ENCODE measurements at regions not wholly inside any gene's neighbourhood (a gene's known extent, or its start where the extent isn't known, plus 50 kb on each side); places are given as distances from the start of the nearest gene placed in this dataset.

DNA sequence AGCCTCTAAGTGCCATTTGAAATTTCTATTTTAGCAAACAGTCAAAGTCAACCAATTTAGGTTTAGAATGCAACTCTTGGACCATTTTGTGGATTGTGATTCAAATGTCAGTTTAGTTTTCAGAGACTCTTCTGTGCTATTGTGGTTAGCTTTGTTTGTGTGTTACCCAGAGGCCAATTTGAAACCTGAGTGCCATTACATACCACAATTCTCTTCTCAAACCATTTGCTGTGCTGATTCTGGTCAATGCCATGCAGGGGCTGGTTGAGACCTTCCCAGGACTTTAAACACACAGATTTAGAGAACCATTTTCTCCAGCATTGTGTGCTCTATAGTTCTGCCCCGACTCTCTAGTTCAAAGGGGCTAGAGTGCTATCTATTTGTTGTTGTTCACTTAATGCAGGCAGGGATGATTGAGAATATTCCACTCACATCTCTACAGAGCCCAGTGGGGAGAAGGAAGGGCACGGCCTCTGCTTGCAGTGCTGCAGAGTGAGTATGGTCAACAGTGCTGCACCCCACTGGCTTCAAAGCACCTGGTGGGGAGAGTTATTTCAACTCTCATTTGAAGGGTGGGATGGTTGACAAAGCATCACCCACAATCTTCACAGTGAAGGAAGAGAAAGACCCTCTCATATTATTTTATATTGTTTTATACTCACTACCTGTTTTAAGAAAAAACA, 738.2 kb downstream of the COL12A1 start:
- Histone ChIP-seq H3K4me1 (no peaks in the 10 kb centered on the region), H3K27ac (no peak overlapping the region), H3K36me3 (no peaks in the 10 kb centered on the region), H3K27me3 (replicated peaks in 1 of 7) (no peaks in the 10 kb centered on the region), H3K4me3 (no peak overlapping the region), H3K9me3 (peaks cover 0 to 19% (median 2%) of the 10 kb centered on the region in 8 donors)
- TF ChIP-seq POLR2A (IDR thresholded peaks at IDR 0.05), result no peak
- no peak for TF ChIP-seq POLR2AphosphoS5 (IDR thresholded peaks at IDR 0.05)
- TF ChIP-seq, protein P1, sequence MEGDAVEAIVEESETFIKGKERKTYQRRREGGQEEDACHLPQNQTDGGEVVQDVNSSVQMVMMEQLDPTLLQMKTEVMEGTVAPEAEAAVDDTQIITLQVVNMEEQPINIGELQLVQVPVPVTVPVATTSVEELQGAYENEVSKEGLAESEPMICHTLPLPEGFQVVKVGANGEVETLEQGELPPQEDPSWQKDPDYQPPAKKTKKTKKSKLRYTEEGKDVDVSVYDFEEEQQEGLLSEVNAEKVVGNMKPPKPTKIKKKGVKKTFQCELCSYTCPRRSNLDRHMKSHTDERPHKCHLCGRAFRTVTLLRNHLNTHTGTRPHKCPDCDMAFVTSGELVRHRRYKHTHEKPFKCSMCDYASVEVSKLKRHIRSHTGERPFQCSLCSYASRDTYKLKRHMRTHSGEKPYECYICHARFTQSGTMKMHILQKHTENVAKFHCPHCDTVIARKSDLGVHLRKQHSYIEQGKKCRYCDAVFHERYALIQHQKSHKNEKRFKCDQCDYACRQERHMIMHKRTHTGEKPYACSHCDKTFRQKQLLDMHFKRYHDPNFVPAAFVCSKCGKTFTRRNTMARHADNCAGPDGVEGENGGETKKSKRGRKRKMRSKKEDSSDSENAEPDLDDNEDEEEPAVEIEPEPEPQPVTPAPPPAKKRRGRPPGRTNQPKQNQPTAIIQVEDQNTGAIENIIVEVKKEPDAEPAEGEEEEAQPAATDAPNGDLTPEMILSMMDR (IDR thresholded peaks at IDR 0.05 in 8 of 11, conservative IDR thresholded peaks at IDR 0.05 in 3 of 11), result no peak
- intact Hi-C loops (cut with DNase I; ENCODE audit: low total_unique reads), result no loop called here
- DNase-seq, result no peak
- 70 to 91% (median 79%) methylated on average over 2 of the region's 2 CpGs for WGBS, 5 donors

DNA sequence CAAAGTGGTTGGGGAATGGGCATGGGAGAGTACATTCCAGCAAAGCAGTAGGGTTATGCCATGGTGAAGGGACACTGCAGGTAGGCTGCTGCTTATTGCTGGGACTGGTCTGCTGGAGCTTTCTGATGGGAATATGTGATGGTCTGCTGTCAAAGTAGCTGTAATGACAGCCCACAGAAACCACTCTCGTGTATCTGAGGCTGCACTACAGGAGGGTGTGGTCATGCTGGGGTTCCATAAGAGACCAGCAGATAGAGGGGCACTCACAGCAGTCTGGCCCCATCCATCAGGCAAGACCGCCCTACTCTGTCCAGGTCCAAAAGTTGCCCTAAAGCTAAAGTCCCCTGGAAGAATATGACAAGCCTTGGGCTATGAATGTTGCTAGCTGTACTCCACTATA, 739.3 kb downstream of the COL12A1 start:
- WGBS, 5 donors, result 70 to 92% (median 83%) methylated on average over 2 of the region's 2 CpGs
- no peaks in the 10 kb centered on the region for H3K27me3 ChIP-seq (replicated peaks in 1 of 7)
- no peaks in the 10 kb centered on the region for H3K36me3 ChIP-seq
- H3K9me3 ChIP-seq, result peaks cover 0 to 19% (median 4%) of the 10 kb centered on the region in 8 donors
- DNase-seq, result no peak
- H3K4me3 ChIP-seq, result no peak overlapping the region
- TF ChIP-seq POLR2AphosphoS5 (IDR thresholded peaks at IDR 0.05) (no peak), POLR2A (IDR thresholded peaks at IDR 0.05) (no peak)
- TF ChIP-seq, protein P1 (IDR thresholded peaks at IDR 0.05 in 8 of 11, conservative IDR thresholded peaks at IDR 0.05 in 3 of 11), result no peak
- intact Hi-C loops (cut with DNase I; ENCODE audit: low total_unique reads), result no loop called here
- H3K27ac ChIP-seq, result no peak overlapping the region
- no peaks in the 10 kb centered on the region for H3K4me1 ChIP-seq

DNA sequence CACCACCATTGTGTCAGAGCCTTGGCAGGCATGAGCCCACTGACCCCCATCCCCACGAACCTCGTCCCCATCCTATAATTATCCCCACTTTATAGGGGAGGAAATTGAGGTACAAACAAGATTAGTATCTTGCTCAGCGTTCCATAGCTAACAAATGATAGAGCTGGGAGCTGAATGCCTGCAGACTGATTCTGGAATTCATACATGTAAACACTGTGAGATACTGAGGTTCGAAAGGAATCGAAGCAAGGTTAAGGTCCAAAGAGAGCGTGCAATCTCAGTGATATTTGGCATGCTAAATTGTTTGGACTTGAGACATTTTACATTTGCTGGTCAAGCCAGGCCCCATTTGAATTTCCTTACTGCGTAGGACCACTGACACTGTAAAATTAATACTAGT, 746.6 kb downstream of the COL12A1 start:
- no peaks in the 10 kb centered on the region for H3K36me3 ChIP-seq
- no peak for DNase-seq
- H3K27me3 ChIP-seq (replicated peaks in 1 of 7), result no peaks in the 10 kb centered on the region
- TF ChIP-seq POLR2AphosphoS5 (IDR thresholded peaks at IDR 0.05) (no peak), POLR2A (IDR thresholded peaks at IDR 0.05) (no peak)
- TF ChIP-seq, protein P1 (IDR thresholded peaks at IDR 0.05 in 8 of 11, conservative IDR thresholded peaks at IDR 0.05 in 3 of 11), result no peak
- H3K4me3 ChIP-seq, result no peak overlapping the region
- 82 to 92% (median 87%) methylated on average over 7 of the region's 7 CpGs for WGBS, 5 donors
- H3K4me1 ChIP-seq, result no peaks in the 10 kb centered on the region
- H3K9me3 ChIP-seq, result peaks cover 0 to 27% (median 11%) of the 10 kb centered on the region in 8 donors
- intact Hi-C loops (cut with DNase I; ENCODE audit: low total_unique reads), result no loop called here
- no peak overlapping the region for H3K27ac ChIP-seq

DNA sequence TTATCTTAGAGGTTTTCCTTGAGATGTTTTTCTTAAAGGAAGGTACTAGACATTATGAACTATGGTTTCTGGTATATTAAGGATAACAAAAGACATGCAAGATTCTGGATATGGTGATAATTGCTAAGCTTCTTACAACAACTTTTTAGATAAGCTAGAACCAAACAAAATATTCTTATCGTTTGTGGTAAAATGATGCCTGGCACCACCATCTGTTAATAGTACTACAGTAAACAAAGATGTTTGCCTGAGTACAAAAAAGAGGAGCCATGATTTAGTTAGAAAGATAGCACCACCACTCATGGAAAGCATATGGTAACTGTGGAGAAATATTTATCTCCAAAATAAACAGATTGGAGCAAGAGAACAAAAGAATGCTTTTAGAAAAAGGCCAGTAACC, 747.3 kb downstream of the COL12A1 start:
- TF ChIP-seq, protein P1 (IDR thresholded peaks at IDR 0.05 in 8 of 11, conservative IDR thresholded peaks at IDR 0.05 in 3 of 11), result no peak
- TF ChIP-seq POLR2AphosphoS5 (IDR thresholded peaks at IDR 0.05), result no peak
- no peak for TF ChIP-seq POLR2A (IDR thresholded peaks at IDR 0.05)
- H3K9me3 ChIP-seq, result peaks cover 0 to 27% (median 10%) of the 10 kb centered on the region in 8 donors
- intact Hi-C loops (cut with DNase I; ENCODE audit: low total_unique reads), result no loop called here
- DNase-seq, result no peak
- no peaks in the 10 kb centered on the region for H3K4me1 ChIP-seq
- H3K4me3 ChIP-seq, result no peak overlapping the region
- 74 to 95% (median 86%) methylated on average over 1 of the region's 1 CpG for WGBS, 5 donors
- no peak overlapping the region for H3K27ac ChIP-seq
- H3K36me3 ChIP-seq, result no peaks in the 10 kb centered on the region
- no peaks in the 10 kb centered on the region for H3K27me3 ChIP-seq (replicated peaks in 1 of 7)
